NCI-H748 (cell line): ENCODE measurements at regions not wholly inside any gene's neighbourhood (a gene's known extent, or its start where the extent isn't known, plus 50 kb on each side); places are given as distances from the start of the nearest gene placed in this dataset.
"Not testable (repeated sequence)": the region's sequence is repeated elsewhere in the genome, so short reads cannot be mapped to it uniquely, and the experiment has no call there.

ENCODE experiments used
- DNase-seq: peaks from one replicate; lab custom pipeline; 2025; ENCODE audit not compliant: unreplicated experiment; lab: John Stamatoyannopoulos, UW

- no peak for DNase-seq
Measured at GRCh38 chr5:136749016-136749415, 383.7 kb upstream of the TRPC7 start.

GRCh38 chr5:136743052-136743451 is 377.7 kb upstream of the TRPC7 start:
- DNase-seq = no peak

DNA sequence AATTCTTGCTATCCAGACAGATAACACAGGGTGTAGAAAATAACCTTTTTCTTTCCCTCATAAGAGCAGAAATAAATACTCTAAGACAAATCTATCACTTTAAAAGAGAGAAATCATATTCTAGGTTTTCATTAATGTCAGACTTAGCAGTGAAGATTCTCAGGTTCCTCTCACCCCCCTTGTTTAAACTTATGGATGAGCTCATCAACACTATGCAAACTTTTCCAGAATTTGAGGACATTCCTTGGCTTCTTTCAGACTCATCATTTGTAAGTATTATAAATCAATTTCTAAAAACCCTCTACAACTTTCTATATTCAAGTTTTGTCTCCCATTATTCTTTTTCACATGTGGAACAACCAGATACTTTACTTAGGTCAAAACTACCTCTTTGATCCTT is 374.9 kb upstream of the TRPC7 start:
- DNase-seq = no peak

DNA sequence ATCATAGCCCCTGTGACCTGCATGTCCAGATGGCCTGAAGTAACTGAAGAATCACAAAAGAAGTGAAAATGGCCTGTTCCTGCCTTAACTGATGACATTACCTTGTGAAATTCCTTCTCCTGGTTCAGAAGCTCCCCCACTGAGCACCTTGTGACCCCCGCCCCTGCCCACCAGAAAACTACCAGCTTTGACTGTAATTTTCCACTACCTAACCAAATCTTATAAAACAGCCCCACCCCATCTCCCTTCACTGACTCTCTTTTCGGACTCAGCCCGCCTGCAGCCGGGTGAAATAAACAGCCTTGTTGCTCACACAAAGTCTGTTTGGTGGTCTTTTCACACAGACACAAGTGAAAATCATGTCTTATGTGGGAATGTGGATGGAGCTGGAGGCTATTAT is 373.9 kb upstream of the TRPC7 start:
- not testable (repeated sequence) for DNase-seq

GRCh38 chr5:136738829-136739228 is 373.5 kb upstream of the TRPC7 start:
- DNase-seq = no peak

DNA sequence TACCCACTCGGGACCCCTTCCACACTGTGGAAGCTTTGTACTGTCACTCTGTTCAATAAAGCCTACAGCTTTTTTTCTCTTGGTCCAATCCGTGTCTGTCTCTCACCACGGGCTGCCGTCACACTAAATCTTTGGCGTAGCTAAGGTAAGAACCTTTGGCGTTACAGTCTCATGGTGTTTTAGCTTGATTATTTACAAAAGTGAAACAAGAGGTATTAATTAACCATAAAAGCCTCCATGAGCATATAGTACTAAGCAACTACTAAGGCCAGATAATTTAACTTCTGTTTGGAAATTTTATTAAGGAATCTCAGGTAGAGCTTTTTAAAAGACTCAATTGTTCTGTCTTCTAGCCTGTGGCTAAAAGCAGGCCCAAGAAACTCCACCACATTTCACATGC is 370.7 kb upstream of the TRPC7 start:
- no peak for DNase-seq

- DNase-seq = not testable (repeated sequence)
Measured at GRCh38 chr5:136735611-136736010, 370.3 kb upstream of the TRPC7 start.

GRCh38 chr5:136734628-136735027 is 369.3 kb upstream of the TRPC7 start:
- DNase-seq = no peak

DNA sequence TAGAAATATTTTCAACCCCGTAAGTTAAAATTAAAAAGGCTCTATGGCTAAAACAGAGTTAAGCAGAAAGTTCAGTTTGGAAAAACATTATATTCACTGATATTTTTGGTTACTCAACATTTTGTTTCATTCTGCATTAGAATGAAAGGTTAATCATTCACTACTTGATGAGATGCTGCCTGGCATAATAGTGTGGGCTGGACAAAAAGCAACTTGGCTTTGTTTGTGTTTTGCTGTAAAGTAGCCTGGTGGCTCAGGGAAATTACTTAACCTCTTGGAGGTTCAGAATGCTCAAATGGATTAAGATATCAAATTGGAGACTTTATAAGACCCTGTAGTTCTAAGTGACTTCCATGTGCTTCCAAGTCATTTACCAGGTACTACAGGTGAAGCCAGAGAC is 367.4 kb upstream of the TRPC7 start:
- DNase-seq = no peak

DNA sequence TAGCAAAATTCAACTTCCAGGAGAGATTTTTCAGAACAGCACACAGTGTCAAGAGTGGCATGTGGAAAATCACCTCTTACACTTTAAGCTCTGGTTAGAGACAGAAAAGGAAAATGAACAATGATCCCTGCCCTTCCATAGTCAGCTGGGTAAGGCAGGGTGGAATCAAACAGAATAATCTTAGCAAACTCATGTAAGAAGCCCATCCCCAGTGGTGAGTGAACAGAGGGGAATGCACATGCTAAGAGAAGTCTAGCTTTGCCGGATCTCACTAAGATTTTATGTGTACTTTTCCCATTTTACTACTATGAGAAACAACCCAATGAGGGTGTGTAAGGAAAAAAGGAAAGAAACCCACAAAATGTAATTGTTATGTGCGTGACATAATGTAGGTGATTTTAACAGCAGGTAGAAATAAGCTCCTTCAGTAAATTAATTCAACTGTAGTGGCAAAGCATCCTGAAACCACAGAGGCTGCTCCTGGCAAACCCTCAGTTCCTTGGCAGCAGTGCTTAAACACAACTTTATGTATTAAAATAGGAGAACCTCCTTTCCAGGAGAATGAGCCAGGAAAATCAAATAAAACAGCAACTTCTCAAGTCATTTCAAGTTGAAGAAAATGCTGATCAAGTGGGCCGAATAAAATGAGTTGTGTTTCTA is 366.0 kb upstream of the TRPC7 start:
- DNase-seq = no peak

DNA sequence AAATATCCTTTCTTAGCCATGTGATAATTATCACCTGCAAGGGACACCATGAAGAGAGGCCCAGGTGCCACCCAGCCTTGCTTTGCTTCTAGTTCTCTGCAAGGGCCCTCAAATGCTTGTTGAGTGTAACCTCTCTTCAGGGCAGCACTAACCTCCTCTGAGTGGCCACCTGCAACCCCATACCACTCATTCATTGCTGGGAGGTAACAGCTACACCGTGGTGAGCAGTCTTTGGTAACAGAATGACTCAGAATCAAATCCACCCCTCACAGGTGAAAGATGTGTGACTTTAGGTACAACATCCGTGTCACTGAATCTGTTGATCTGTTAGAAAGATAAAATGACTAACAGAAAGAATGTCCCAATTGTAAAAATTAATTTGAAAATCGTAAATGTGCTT is 365.1 kb upstream of the TRPC7 start:
- no peak for DNase-seq

- no peak for DNase-seq
Measured at GRCh38 chr5:136729901-136730355, 364.6 kb upstream of the TRPC7 start.

DNA sequence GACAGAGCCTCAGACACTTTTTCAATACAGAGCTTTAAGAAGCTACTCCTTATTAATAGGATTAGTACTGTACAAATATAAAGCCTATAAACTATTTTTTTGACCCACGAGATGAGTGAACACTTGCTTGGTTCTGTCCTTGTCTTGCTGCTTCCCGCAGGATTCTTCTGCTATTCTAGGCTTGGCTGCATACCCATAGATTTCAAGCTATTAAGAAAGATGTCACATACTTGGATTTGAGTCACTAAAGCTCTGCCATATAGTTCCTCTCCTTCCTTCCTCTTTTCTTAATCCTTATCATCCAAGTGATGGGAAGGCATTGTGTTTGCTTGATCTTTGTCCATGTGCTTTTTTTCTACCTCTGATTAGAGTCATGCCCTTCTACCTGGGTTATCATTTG is 361.2 kb upstream of the TRPC7 start:
- no peak for DNase-seq

- no peak for DNase-seq
Measured at GRCh38 chr5:136724161-136724560, 358.8 kb upstream of the TRPC7 start.

DNA sequence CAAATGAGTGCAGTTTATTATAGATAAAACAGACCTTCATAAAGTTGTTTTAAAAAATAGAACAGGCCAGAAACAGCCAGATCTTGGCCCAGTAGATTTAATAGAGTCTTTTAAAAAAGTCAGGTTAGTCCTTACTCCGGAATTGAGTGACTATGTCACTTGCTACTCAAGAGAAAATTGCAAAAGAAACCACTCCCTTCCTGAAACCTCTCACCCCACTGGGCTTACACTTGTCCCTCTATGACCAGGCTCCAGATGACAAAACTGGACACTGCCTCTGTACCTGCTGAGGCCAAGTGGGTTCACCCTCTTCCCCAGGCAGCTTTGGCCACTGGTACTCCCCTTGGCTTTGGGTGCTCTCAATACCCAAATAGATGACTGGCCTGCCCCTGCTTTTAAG is 357.2 kb upstream of the TRPC7 start:
- no peak for DNase-seq

- DNase-seq = no peak
Measured at GRCh38 chr5:136722086-136722485, 356.7 kb upstream of the TRPC7 start.

DNA sequence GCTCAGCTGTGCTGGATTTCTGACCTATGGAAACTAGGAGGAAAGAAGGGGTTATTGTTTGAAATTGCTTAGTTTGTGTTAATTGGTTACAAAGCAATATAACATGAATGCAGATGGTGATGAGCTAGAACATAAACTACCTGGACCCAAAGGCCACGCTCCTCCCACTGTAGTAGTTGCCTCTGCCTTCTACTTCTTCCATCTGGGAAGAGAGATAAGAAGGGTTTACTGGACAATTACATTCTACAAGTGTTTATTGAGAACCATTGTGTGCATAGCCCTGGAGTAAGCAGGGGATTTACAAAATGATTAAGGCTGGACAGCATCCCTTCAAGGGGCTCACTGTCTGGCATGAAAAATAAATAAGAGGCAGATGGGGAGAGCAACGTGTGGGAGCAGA is 355.3 kb upstream of the TRPC7 start:
- DNase-seq = no peak

GRCh38 chr5:136717917-136718316 is 352.6 kb upstream of the TRPC7 start:
- no peak for DNase-seq

- no peak for DNase-seq
Measured at GRCh38 chr5:136714286-136714685, 348.9 kb upstream of the TRPC7 start.

- no peak for DNase-seq
Measured at GRCh38 chr5:136712628-136713027, 347.3 kb upstream of the TRPC7 start.

DNA sequence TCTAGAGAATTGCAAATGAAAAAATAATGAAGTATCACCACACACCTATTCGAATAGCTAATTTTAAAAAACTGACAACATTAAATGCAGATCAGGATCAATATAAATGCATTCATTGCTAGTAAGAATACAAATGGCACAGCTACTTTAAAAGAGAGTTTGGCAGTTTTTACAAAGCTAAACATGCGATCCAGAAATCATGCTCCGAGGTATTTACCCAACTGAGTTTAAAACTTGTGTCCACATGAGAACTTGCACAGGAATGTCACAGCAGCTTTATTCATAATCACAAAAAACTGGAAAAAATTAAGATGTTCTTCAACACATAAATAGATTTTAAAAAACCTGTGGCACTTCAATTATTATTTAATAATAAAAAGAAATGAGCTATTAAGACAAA is 345.5 kb upstream of the TRPC7 start:
- DNase-seq = no peak

- no peak for DNase-seq
Measured at GRCh38 chr5:136703706-136704105, 338.4 kb upstream of the TRPC7 start.

DNA sequence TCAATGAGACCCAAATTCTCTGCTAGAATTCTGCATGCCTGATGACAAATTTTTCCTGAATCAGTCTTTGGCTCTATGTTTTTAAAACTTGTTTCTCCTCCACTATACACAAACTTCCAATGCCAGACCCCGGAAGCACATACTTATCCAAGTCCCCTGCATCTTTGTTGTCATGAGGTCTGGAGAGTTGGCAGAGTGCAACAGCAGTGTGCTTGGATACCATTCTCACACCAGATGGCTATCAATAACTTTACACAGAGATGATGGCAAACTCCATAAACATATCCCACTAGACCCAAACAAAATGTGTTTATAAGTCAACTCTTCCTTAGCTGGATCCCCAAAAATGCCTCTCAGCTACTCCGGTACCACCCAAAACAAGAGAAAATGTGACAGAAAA is 337.7 kb upstream of the TRPC7 start:
- no peak for DNase-seq
